Inferior parietal cortex (tissue), 1 donor: ENCODE measurements at regions not wholly inside any gene's neighbourhood (a gene's known extent, or its start where the extent isn't known, plus 50 kb on each side); places are given as distances from the start of the nearest gene placed in this dataset.
"Not testable (repeated sequence)": the region's sequence is repeated elsewhere in the genome, so short reads cannot be mapped to it uniquely, and the experiment has no call there.

Experiments used
- DNase-seq: peaks from one replicate; pipeline ENCODE4 v3.0.0-alpha.2; 2016; ENCODE audit errors: extremely low spot score

GRCh38 chr2:174697255-174697654, 67.0 kb downstream of the CHRNA1 start:
- peak; percentile 80 for DNase-seq

GRCh38 chr2:174694920-174695319, 69.4 kb downstream of the CHRNA1 start:
- no peak for DNase-seq

- DNase-seq: no peak
Measured at GRCh38 chr2:174694196-174694878, 69.9 kb downstream of the CHRNA1 start.

GRCh38 chr2:174693344-174693743, 70.9 kb downstream of the CHRNA1 start:
- DNase-seq: no peak

- peak; percentile 79 for DNase-seq
Measured at GRCh38 chr2:174692256-174692919, 71.9 kb downstream of the CHRNA1 start.

GRCh38 chr2:174691201-174691779, 73.0 kb downstream of the CHRNA1 start:
- DNase-seq: no peak

- no peak for DNase-seq
Measured at GRCh38 chr2:174690026-174690425, 74.2 kb downstream of the CHRNA1 start.

GRCh38 chr2:174688079-174688478, 76.2 kb downstream of the CHRNA1 start:
- DNase-seq: no peak

- no peak for DNase-seq
Measured at GRCh38 chr2:174686430-174686829, 77.8 kb downstream of the CHRNA1 start.

GRCh38 chr2:174683392-174683759, 80.9 kb downstream of the CHRNA1 start:
- no peak for DNase-seq

GRCh38 chr2:174682578-174683391, 81.5 kb downstream of the CHRNA1 start:
- peak; percentile 47 for DNase-seq

GRCh38 chr2:174682007-174682577, 82.2 kb downstream of the CHRNA1 start:
- no peak for DNase-seq

- no peak for DNase-seq
Measured at GRCh38 chr2:174681099-174682006, 82.9 kb downstream of the CHRNA1 start.

GRCh38 chr2:174680221-174680620, 82.6 kb upstream of the WIPF1 start:
- no peak for DNase-seq

GRCh38 chr2:174678395-174678794, 80.8 kb upstream of the WIPF1 start:
- no peak for DNase-seq

- DNase-seq: no peak
Measured at GRCh38 chr2:174675615-174676014, 78.0 kb upstream of the WIPF1 start.

GRCh38 chr2:174673876-174674275, 76.3 kb upstream of the WIPF1 start:
- DNase-seq: no peak

- no peak for DNase-seq
Measured at GRCh38 chr2:174673440-174673839, 75.8 kb upstream of the WIPF1 start.

GRCh38 chr2:174671532-174671931, 73.9 kb upstream of the WIPF1 start:
- DNase-seq: not testable (repeated sequence)

GRCh38 chr2:174670446-174670845, 72.8 kb upstream of the WIPF1 start:
- no peak for DNase-seq

GRCh38 chr2:174669336-174669735, 71.7 kb upstream of the WIPF1 start:
- DNase-seq: no peak
